ENCODE measurements at regions not wholly inside any gene's neighbourhood (a gene's known extent, or its start where the extent isn't known, plus 50 kb on each side); places are given as distances from the start of the nearest gene placed in this dataset.

DNA sequence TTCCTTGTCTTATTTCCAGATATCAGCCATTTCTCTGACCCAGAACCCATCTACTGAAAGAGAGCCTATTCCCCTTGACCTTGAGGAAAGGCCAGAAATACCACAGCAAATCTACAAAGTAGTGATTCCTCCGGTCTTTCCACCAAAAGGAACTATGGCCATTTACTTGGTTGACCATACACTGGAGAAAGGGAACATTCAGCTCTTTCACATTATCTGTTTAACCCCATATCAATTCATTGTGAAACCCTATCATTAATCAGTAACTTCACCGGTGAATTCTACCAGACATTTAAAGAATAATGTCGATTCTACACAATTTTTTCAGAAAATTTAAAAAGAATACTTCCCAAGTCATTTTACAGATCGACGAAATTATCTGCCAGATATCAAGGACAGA, 265.7 kb upstream of the CLEC14A start:
- no TSS peak for BruUV-seq (replicated peaks)
- no peaks in the 10 kb centered on the region for H3K27me3 ChIP-seq (ENCODE audit: control insufficient read depth, insufficient read depth, low read length)
- no peaks in the 10 kb centered on the region for H3K9me3 ChIP-seq (ENCODE audit: control insufficient read depth, insufficient read depth, low read depth, low read length)
- no peaks in the 10 kb centered on the region for H3K4me1 ChIP-seq (ENCODE audit: control insufficient read depth, insufficient read depth, low read length)
- ATAC-seq, result no peak
- no peaks in the 10 kb centered on the region for H3K36me3 ChIP-seq (ENCODE audit: control insufficient read depth, insufficient read depth, low read length)
- ChIA-PET POLR2A (no interaction called here), CTCF (no interaction called here)
- DNase-seq (ENCODE audit: low read depth, low spot score), result no peak
- no peak for TF ChIP-seq TCF7L2 (IDR thresholded peaks at IDR 0.05; ENCODE audit: low read depth, low read length)
- TF ChIP-seq, protein P1, sequence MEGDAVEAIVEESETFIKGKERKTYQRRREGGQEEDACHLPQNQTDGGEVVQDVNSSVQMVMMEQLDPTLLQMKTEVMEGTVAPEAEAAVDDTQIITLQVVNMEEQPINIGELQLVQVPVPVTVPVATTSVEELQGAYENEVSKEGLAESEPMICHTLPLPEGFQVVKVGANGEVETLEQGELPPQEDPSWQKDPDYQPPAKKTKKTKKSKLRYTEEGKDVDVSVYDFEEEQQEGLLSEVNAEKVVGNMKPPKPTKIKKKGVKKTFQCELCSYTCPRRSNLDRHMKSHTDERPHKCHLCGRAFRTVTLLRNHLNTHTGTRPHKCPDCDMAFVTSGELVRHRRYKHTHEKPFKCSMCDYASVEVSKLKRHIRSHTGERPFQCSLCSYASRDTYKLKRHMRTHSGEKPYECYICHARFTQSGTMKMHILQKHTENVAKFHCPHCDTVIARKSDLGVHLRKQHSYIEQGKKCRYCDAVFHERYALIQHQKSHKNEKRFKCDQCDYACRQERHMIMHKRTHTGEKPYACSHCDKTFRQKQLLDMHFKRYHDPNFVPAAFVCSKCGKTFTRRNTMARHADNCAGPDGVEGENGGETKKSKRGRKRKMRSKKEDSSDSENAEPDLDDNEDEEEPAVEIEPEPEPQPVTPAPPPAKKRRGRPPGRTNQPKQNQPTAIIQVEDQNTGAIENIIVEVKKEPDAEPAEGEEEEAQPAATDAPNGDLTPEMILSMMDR (IDR thresholded peaks at IDR 0.05), result no peak
- TF ChIP-seq SIN3A (IDR thresholded peaks at IDR 0.05; ENCODE audit: borderline replicate concordance, insufficient read depth, low read depth, low read length), result no peak
- TF ChIP-seq, protein P2, sequence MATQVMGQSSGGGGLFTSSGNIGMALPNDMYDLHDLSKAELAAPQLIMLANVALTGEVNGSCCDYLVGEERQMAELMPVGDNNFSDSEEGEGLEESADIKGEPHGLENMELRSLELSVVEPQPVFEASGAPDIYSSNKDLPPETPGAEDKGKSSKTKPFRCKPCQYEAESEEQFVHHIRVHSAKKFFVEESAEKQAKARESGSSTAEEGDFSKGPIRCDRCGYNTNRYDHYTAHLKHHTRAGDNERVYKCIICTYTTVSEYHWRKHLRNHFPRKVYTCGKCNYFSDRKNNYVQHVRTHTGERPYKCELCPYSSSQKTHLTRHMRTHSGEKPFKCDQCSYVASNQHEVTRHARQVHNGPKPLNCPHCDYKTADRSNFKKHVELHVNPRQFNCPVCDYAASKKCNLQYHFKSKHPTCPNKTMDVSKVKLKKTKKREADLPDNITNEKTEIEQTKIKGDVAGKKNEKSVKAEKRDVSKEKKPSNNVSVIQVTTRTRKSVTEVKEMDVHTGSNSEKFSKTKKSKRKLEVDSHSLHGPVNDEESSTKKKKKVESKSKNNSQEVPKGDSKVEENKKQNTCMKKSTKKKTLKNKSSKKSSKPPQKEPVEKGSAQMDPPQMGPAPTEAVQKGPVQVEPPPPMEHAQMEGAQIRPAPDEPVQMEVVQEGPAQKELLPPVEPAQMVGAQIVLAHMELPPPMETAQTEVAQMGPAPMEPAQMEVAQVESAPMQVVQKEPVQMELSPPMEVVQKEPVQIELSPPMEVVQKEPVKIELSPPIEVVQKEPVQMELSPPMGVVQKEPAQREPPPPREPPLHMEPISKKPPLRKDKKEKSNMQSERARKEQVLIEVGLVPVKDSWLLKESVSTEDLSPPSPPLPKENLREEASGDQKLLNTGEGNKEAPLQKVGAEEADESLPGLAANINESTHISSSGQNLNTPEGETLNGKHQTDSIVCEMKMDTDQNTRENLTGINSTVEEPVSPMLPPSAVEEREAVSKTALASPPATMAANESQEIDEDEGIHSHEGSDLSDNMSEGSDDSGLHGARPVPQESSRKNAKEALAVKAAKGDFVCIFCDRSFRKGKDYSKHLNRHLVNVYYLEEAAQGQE (IDR thresholded peaks at IDR 0.05; ENCODE audit: insufficient read depth in 1 of 2, low read depth in 2 of 2, low read length in 1 of 2), result no peak
- TF ChIP-seq POLR2AphosphoS5 (IDR thresholded peaks at IDR 0.05; ENCODE audit: low read depth, low read length), result no peak
- in situ Hi-C loops (cut with HindIII; ENCODE audit: low pct_unique_long_range_greater_than_20kb, low sequenced_read_pairs) (no loop called here), intact Hi-C loops (cut with micrococcal nuclease; ENCODE audit: unreplicated experiment) (no loop called here)
- H3K27ac ChIP-seq (ENCODE audit: low read length), result no peak overlapping the region
- no peak overlapping the region for H3K4me3 ChIP-seq (ENCODE audit: low read depth in 2 of 2, low read length in 2 of 2)

DNA sequence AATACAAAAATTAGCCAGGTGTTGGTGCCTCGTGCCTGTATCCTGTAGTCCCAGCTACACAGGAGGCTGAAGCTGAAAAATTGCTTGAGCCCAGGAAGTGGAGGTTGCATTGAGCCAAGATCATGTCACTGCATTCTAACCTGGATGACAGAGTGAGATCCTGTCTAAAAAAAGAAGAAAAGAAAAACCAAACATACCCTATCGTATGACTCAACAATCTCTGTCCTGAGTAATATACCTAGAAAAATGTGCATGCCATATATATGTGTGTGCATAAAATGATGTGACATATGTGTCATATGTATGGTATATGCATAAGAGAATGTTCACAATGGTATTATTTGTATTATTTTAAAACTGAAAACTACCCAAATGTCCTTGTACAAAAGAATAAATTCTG, 261.5 kb upstream of the CLEC14A start:
- no peaks in the 10 kb centered on the region for H3K9me3 ChIP-seq (ENCODE audit: control insufficient read depth, insufficient read depth, low read depth, low read length)
- H3K4me3 ChIP-seq (ENCODE audit: low read depth in 2 of 2, low read length in 2 of 2), result no peak overlapping the region
- ChIA-PET CTCF (no interaction called here), POLR2A (no interaction called here)
- H3K36me3 ChIP-seq (ENCODE audit: control insufficient read depth, insufficient read depth, low read length), result no peaks in the 10 kb centered on the region
- in situ Hi-C loops (cut with HindIII; ENCODE audit: low pct_unique_long_range_greater_than_20kb, low sequenced_read_pairs) (no loop called here), intact Hi-C loops (cut with micrococcal nuclease; ENCODE audit: unreplicated experiment) (no loop called here)
- TF ChIP-seq SIN3A (IDR thresholded peaks at IDR 0.05; ENCODE audit: borderline replicate concordance, insufficient read depth, low read depth, low read length) (no peak), TCF7L2 (IDR thresholded peaks at IDR 0.05; ENCODE audit: low read depth, low read length) (no peak), POLR2AphosphoS5 (IDR thresholded peaks at IDR 0.05; ENCODE audit: low read depth, low read length) (no peak)
- TF ChIP-seq, protein P1 (IDR thresholded peaks at IDR 0.05), result no peak
- TF ChIP-seq, protein P2 (IDR thresholded peaks at IDR 0.05; ENCODE audit: insufficient read depth in 1 of 2, low read depth in 2 of 2, low read length in 1 of 2), result no peak
- no peak for DNase-seq (ENCODE audit: low read depth, low spot score)
- no peak overlapping the region for H3K27ac ChIP-seq (ENCODE audit: low read length)
- H3K27me3 ChIP-seq (ENCODE audit: control insufficient read depth, insufficient read depth, low read length), result no peaks in the 10 kb centered on the region
- H3K4me1 ChIP-seq (ENCODE audit: control insufficient read depth, insufficient read depth, low read length), result no peaks in the 10 kb centered on the region
- BruUV-seq (replicated peaks), result no TSS peak
- no peak for ATAC-seq

All from Panc1 (cell line).